ENCODE measurements at regions not wholly inside any gene's neighbourhood (a gene's known extent, or its start where the extent isn't known, plus 50 kb on each side); places are given as distances from the start of the nearest gene placed in this dataset.

- TF ChIP-seq POLR2AphosphoS5 (IDR thresholded peaks at IDR 0.05; ENCODE audit: low read depth, low read length) (no peak), TAF1 (IDR thresholded peaks at IDR 0.05; ENCODE audit: borderline replicate concordance, insufficient read depth, low read length) (no peak), SIN3A (IDR thresholded peaks at IDR 0.05; ENCODE audit: borderline replicate concordance, insufficient read depth, low read length) (no peak)
These were observed 374.3 kb upstream of the XYLT1 start for GRCh38 chr16:17845031-17845430.
